C4-2B (cell line): ENCODE measurements at regions not wholly inside any gene's neighbourhood (a gene's known extent, or its start where the extent isn't known, plus 50 kb on each side); places are given as distances from the start of the nearest gene placed in this dataset.

Source experiments
- H3K27ac ChIP-seq: fragments of 450-650 bp; 2 replicates; pipeline ENCODE4 v1.5.1; 2017
- CTCF ChIP-seq: fragments of 450-650 bp; conservative IDR thresholded peaks from 2 replicates; pipeline ENCODE4 v1.5.1; 2017; ENCODE audit warnings: mild to moderate bottlenecking
- ZFX ChIP-seq: fragments of 450-650 bp; IDR thresholded peaks from 2 replicates; pipeline ENCODE4 v1.6.1; 2017

GRCh38 chr11:119803139-119803538 lies 74.1 kb upstream of the NECTIN1 start:
- H3K27ac ChIP-seq: no peak overlapping the region
- TF ChIP-seq ZFX (no peak), CTCF (no peak)

GRCh38 chr11:119802670-119803069 lies 73.7 kb upstream of the NECTIN1 start:
- no peak overlapping the region for H3K27ac ChIP-seq
- no peak for TF ChIP-seq CTCF
- no peak for TF ChIP-seq ZFX

GRCh38 chr11:119800619-119801018 lies 71.6 kb upstream of the NECTIN1 start:
- TF ChIP-seq ZFX (no peak), CTCF (no peak)
- no peak overlapping the region for H3K27ac ChIP-seq

GRCh38 chr11:119800171-119800570 lies 71.2 kb upstream of the NECTIN1 start:
- TF ChIP-seq ZFX: no peak
- TF ChIP-seq CTCF: no peak
- H3K27ac ChIP-seq: no peak overlapping the region

GRCh38 chr11:119798656-119799055 lies 69.7 kb upstream of the NECTIN1 start:
- no peak overlapping the region for H3K27ac ChIP-seq
- no peak for TF ChIP-seq CTCF
- TF ChIP-seq ZFX: no peak

- TF ChIP-seq CTCF (no peak), ZFX (no peak)
- H3K27ac ChIP-seq: no peak overlapping the region
Observed at GRCh38 chr11:119797736-119798135, 68.7 kb upstream of the NECTIN1 start.

GRCh38 chr11:119797123-119797611 lies 68.2 kb upstream of the NECTIN1 start:
- TF ChIP-seq ZFX: no peak
- no peak for TF ChIP-seq CTCF
- H3K27ac ChIP-seq: no peak overlapping the region
